D721Med (cell line): ENCODE measurements at regions not wholly inside any gene's neighbourhood (a gene's known extent, or its start where the extent isn't known, plus 50 kb on each side); places are given as distances from the start of the nearest gene placed in this dataset.

Source experiments
- DNase-seq: peaks from one replicate; pipeline ENCODE4 v3.0.0; 2011; ENCODE audit warnings: low spot score; ENCODE audit not compliant: insufficient read length
- FAIRE-seq: peaks from 2 replicates; lab custom pipeline; 2011; peaks lifted over from hg19 to GRCh38; lab: Jason Lieb, UNC
- TF ChIP-seq, protein P1 (sequence below): IDR thresholded peaks from 2 replicates; pipeline ENCODE4 v1.5.1; 2012; ENCODE audit warnings: mild to moderate bottlenecking, control low read depth; ENCODE audit not compliant: insufficient read depth; ENCODE audit errors: missing control alignments

DNA sequence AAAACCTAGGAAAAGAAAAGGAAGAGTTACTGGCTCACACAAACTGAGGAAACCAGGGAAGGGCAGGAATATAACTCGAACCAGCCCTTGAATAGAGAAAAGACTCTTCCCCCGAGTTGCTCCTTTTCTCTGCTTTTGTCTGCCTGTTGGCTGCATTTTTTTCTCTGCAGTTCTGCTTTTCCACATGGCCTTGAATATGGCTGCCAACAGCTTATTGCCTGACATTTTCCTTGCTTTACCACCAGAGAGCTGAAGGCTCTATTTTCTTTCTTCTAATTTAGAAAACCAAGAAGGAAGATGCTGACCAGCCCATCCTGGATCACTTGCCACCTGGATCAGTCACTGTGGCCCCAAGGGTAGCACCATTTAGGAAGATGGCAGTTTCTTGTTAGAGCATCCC lies 164.8 kb upstream of the MAN1A1 start:
- DNase-seq (no peak), FAIRE-seq (no peak)
- TF ChIP-seq, protein P1, sequence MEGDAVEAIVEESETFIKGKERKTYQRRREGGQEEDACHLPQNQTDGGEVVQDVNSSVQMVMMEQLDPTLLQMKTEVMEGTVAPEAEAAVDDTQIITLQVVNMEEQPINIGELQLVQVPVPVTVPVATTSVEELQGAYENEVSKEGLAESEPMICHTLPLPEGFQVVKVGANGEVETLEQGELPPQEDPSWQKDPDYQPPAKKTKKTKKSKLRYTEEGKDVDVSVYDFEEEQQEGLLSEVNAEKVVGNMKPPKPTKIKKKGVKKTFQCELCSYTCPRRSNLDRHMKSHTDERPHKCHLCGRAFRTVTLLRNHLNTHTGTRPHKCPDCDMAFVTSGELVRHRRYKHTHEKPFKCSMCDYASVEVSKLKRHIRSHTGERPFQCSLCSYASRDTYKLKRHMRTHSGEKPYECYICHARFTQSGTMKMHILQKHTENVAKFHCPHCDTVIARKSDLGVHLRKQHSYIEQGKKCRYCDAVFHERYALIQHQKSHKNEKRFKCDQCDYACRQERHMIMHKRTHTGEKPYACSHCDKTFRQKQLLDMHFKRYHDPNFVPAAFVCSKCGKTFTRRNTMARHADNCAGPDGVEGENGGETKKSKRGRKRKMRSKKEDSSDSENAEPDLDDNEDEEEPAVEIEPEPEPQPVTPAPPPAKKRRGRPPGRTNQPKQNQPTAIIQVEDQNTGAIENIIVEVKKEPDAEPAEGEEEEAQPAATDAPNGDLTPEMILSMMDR, result no peak

DNA sequence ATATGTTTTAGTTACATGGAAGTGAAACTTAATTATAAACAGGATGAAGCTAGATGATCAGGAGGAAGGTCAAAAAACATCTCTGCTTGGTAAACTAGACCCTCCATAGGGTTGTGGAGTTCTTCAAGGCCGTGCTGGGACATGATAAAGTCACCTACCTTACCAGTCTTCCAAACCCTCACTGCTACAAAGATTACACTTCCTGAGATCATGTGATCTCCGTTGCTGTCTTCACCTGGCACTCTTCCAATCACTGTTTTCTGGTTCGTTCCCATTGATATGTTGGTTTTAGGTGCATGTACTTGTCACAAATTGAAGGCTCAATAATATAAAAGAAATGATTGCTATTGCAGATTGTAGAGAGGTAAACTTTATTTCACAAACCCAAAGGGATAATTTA lies 161.5 kb upstream of the MAN1A1 start:
- TF ChIP-seq, protein P1, result no peak
- DNase-seq, result no peak
- no peak for FAIRE-seq

DNA sequence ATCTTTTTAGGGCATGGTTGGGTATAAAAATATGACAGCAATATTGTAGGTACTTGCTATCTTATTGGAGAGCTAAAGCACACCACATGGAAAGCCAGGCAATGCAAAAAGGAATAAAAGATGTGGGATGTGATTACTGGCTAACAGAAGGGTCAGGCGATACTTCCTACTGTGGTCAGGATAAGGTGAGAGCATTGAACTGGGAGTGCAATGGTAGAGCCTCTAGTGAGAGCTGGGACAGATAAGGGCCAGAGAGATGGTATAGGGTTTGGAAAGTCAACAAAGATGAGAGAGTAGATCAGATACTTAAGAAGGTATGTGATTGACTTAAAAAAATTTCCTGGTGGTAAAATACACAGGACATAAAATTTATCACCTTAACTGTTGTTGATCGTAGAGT lies 160.7 kb upstream of the MAN1A1 start:
- no peak for DNase-seq
- FAIRE-seq, result no peak
- TF ChIP-seq, protein P1, result no peak

DNA sequence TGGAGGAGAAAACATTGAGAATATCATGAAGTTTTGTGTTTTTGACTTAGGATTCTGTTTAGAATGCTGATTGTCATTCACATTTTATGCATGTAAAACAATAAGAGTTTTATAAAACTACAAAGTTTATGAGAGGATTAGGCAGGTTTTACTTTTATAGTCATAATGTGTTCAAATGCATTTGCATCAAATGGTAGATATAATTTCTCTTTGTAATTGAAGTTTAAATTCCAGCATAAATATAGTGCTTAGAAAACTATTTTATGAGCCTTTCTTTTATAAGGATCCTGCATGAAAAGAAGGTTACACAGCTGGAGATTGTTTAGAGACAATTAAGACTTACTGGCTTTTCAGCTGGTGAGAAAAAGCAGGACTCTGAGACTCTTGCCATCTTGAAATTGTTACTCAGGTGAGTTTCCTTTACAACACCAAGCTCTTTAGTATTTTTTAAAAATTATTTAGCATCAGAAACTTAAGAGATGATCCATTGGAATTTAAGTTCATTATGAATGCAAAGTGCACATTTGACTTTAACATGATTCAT lies 157.1 kb upstream of the MAN1A1 start:
- FAIRE-seq, result no peak
- TF ChIP-seq, protein P1, result no peak
- DNase-seq, result no peak

DNA sequence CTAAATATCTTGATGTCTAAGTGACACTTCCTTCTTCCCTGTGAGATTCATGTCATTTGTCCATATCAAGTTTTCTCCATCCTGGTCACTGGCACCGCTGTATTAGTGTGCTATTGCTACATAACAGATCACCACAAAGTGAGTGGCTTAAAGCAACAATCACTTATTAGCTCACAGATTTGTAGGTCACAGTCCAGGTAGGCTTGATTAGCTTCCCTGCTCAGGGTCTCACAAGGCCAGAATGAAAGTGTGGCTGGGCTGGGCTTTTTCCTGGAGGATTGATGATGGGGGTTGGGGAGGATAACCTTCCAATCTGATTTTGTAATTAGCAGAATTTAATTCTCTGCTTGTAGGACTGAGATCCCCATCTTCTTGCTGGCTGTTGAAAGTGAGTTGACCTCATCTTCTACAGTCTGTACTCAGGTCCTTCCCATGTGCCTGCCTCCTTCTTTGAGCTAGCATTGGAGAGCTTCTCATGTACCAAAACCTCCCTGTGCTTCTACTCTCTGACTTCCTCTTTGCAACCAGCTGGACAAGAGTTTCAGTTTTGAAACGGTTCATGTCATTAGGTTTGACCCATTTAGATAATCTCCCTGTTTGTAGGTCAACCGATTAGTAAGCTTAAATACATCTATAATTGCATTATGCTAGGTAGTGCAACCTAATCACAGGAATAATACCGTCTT lies 152.4 kb upstream of the MAN1A1 start:
- TF ChIP-seq, protein P1, result no peak
- FAIRE-seq, result no peak

DNA sequence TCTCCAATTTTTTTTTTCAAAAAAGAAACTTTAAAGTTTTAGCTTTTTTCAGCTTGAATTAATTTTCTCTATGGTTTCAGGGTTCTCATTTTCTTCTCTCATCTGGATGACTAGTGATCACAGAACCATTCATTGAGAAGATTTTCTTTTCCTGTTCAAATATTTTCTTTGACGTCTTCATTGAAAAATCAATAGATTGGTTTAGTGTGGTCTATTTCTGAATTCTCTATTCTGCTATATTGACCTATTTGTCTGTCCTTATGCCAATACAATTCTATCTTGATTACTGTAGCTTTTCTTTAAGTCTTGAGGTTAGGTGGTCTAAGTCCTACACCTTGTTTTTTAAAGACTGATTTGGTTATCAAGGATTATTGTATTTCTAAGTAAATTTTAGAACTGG lies 150.2 kb upstream of the MAN1A1 start:
- DNase-seq (no peak), FAIRE-seq (no peak)
- TF ChIP-seq, protein P1, result no peak

More for the DNA sequence above, 152.4 kb upstream of the MAN1A1 start:
- DNase-seq, result no peak
